COR-L47 (cell line): ENCODE measurements at regions not wholly inside any gene's neighbourhood (a gene's known extent, or its start where the extent isn't known, plus 50 kb on each side); places are given as distances from the start of the nearest gene placed in this dataset.

Experiments
- DNase-seq: peaks from one replicate; lab custom pipeline; 2025; lab: John Stamatoyannopoulos, UW

GRCh38 chr11:127304634-127305033 is 304.1 kb upstream of the KIRREL3 start:
- no peak for DNase-seq

- DNase-seq = no peak
Observed at GRCh38 chr11:127288926-127289325, 288.4 kb upstream of the KIRREL3 start.

- DNase-seq = no peak
Observed at GRCh38 chr11:127281534-127281933, 281.0 kb upstream of the KIRREL3 start.

- DNase-seq = no peak
Observed at GRCh38 chr11:127275774-127276173, 275.2 kb upstream of the KIRREL3 start.

GRCh38 chr11:127274328-127274676 is 273.7 kb upstream of the KIRREL3 start:
- DNase-seq = no peak

- no peak for DNase-seq
Observed at GRCh38 chr11:127273593-127274327, 273.2 kb upstream of the KIRREL3 start.

- DNase-seq = no peak
Observed at GRCh38 chr11:127270851-127271250, 270.3 kb upstream of the KIRREL3 start.

- no peak for DNase-seq
Observed at GRCh38 chr11:127269911-127270310, 269.3 kb upstream of the KIRREL3 start.

GRCh38 chr11:127268932-127269331 is 268.4 kb upstream of the KIRREL3 start:
- DNase-seq = no peak

GRCh38 chr11:127268521-127268920 is 268.0 kb upstream of the KIRREL3 start:
- DNase-seq = no peak

- no peak for DNase-seq
Observed at GRCh38 chr11:127259102-127259501, 258.5 kb upstream of the KIRREL3 start.

- DNase-seq = no peak
Observed at GRCh38 chr11:127255209-127255608, 254.6 kb upstream of the KIRREL3 start.

- DNase-seq = no peak
Observed at GRCh38 chr11:127252321-127252720, 251.8 kb upstream of the KIRREL3 start.

- no peak for DNase-seq
Observed at GRCh38 chr11:127249576-127249975, 249.0 kb upstream of the KIRREL3 start.

- no peak for DNase-seq
Observed at GRCh38 chr11:127248476-127248875, 247.9 kb upstream of the KIRREL3 start.

- peak; percentile 88 for DNase-seq
Observed at GRCh38 chr11:127247261-127247851, 246.8 kb upstream of the KIRREL3 start.

GRCh38 chr11:127242676-127243075 is 242.1 kb upstream of the KIRREL3 start:
- peak; percentile 74 for DNase-seq

- no peak for DNase-seq
Observed at GRCh38 chr11:127238321-127238720, 237.8 kb upstream of the KIRREL3 start.

GRCh38 chr11:127236776-127237175 is 236.2 kb upstream of the KIRREL3 start:
- no peak for DNase-seq

- no peak for DNase-seq
Observed at GRCh38 chr11:127233998-127234397, 233.4 kb upstream of the KIRREL3 start.

GRCh38 chr11:127230392-127230791 is 229.8 kb upstream of the KIRREL3 start:
- DNase-seq = no peak

- DNase-seq = no peak
Observed at GRCh38 chr11:127226949-127227348, 226.4 kb upstream of the KIRREL3 start.

- DNase-seq = no peak
Observed at GRCh38 chr11:127226380-127226779, 225.8 kb upstream of the KIRREL3 start.

- no peak for DNase-seq
Observed at GRCh38 chr11:127225619-127226018, 225.0 kb upstream of the KIRREL3 start.
